NCI-H460 (cell line): ENCODE measurements at regions not wholly inside any gene's neighbourhood (a gene's known extent, or its start where the extent isn't known, plus 50 kb on each side); places are given as distances from the start of the nearest gene placed in this dataset.

ENCODE experiments used
- DNase-seq: peaks from one replicate; pipeline ENCODE4 v3.0.0-alpha.2; 2016; ENCODE audit warnings: low read depth; ENCODE audit errors: extremely low read depth

DNA sequence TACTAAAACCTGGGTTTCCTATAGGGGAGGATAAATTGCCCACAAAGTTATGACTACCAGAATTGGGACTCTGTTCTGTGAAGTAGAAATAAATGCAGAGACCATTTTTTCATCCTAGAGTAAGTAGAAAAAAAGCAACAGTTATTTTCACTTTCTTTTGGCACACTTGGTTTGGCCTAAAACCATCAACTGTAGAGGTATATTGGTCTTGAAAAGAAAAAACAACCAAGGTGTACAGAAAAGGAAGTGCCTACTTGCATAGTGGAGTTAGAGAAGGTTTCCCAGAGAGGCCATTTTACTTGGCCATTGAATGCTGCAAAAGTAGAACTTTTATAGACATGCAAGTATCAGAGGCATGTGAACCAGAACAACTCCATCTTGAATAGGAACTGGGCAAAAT, 89.4 kb upstream of the TACR1 start:
- no peak for DNase-seq

DNA sequence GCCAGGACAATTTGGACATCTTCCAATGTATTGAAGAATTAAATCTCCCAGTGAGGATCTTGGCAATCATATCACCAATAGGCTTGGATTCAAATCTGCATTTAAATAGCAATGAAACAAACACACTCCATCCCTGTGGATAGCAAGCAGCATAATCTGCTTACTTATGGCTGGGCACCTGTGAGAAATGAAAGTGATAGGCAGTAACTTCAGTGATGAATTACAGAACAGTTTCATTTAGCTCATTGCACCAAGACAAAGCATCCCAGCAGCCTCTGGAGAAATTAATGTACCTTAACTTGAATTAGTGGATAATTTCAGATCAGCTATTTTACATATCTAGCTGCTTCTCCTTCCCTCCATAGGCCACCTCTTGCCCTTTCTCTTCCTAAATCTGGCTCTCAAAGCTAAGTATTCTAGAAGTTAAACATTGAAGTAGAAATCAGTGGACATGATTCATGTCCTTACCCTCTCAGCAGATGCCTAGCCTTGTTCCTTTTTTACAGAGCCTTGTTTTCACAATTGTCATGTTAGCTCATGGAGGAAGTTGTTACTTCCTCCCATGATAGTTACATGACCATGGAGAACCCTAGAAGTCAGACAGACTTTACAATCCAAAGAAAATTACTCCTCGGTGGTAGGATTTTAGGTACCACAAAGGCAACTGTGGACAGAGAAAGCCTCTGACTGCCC, 88.5 kb upstream of the TACR1 start:
- no peak for DNase-seq

DNA sequence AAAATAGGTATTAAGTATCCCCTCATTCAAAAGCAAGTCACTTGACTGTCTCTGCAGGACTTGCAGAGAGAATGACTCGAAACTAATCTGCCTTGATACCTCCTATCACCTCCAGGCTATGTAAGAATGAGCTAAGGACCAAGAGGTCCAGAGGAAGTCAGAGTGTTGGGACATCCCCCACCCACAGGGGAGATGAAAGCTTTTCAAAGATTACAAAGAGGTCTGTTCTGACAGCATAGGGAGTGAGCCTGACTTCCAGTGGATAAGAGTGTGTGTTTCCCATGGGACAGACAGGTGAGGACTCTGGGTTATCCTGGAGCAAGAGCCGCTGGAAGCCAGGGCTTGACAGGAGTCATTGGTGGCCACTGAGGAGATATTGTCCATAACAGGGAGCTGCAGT, 85.0 kb upstream of the TACR1 start:
- no peak for DNase-seq

DNA sequence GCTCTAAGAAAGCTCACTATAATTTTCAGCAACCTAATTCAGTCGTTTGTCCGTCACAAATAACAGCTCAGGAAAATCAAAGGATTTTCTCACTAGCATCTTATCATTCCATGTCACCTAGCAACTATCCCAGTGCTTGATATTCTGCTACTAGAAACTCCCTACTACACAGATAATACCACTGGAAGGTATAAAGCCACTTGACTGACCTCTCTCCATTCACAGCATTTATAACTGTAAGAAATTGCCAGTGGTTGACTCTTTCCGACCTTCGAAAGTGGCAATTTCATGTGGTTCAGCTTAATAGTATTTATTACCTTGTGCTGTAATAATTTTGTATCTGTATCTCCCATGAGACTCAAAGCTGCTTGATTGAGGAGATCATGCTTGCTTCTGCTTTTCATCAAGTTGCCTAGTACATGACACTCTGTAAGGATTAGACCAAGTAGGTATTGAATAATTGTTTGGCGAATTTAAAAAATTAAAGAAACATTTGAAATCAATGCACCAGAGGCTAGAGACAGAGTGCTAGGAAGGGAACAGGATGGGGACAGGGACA, 79.6 kb upstream of the TACR1 start:
- DNase-seq, result no peak

DNA sequence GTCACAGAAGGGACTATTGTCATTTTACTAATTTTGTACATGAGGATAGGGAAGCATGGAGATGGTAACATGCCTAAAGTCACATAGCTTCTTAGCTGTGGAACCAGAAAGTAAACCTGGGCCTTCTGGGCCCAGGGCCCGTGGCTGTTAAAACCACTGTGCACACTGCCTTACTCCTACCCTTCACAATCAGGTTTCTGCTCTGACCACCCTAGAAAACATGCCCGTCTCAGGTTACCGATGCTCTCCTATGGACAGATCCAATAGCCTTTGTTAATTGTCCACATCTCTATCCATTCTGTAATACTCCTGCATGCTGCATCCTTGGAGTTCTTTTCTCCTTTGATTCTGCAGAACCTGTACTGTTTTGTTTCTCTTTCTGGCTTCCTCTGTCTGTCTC, 79.0 kb upstream of the TACR1 start:
- no peak for DNase-seq

DNA sequence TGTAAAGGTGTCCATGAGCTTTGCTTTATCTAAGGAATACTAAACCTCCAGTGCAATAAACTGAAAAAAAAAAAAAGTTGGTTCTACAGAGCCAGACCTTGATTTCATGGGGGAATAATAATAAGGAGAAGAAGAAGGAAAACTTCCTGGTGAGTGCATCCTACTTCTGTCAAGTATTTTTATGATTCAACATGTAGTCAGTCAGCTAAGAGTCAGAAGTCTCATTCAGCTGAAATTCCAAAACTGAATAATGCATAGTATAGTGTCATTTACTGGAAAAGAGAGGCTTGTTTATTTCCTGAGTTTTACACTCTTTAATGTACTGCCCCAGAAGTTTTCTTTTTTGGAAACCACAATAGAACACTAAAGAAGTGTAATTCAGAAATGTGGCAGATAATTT, 77.8 kb upstream of the TACR1 start:
- DNase-seq, result no peak

DNA sequence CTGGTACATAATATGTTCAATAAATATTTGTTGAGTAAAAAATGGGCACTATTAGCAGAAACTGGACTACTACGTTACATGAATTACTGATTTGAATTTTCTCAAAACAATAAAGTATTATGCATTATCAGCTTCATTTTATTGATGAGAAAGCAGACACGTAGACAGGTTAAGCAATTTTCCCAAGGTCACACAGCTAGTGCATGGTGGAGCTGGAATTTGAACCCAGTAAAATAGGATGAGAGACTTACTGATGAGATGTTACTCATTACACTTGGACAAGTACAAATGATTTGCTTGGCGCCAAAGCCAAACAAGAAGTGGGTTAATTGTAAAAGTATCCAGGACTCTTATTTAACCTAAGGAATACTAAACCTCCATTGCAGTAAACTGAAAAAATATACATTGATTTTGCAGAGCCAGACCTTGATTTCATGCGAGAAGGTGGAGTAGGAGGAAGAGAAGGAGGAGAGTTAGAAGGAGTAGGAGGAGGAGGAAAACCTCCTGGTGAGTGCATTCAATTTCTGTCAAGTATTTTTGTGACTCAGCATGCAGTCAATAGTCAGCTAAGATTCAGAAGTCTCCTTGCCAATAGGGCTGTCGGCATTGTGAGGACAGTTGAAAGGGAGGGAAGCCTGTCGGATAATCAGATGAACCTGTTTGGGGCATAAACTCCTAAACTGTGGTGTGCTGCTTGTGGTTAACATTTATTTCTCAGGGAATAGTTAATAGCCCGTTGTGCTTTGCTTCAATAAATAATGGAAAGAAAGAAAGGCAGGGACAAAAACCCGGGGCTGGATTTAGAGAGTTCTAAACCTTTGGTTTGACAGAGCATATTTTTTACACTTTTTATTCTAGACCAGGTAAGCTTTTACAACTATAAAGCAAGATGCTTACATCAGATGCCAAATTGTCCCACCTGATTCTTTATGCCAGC, 77.0 kb upstream of the TACR1 start:
- DNase-seq, result peak; percentile 33

DNA sequence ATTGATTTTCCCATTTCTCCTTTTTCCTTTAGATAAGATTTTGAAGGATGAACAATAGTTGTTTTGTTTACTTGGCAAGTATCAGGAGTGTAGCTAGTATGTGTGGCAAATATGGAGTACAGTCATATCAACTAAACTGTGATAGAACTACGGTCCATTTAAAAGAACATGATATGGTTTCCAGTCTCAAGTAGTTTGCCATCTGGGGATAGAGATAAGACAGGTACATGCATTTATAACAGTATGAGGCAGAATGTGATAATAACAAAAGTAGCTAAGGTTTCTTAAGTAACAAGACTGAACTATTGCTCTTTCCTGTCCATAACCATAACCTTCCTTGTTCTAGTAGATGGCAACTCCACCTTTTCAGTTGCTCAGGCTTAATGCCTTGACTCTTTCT, 75.6 kb upstream of the TACR1 start:
- no peak for DNase-seq

DNA sequence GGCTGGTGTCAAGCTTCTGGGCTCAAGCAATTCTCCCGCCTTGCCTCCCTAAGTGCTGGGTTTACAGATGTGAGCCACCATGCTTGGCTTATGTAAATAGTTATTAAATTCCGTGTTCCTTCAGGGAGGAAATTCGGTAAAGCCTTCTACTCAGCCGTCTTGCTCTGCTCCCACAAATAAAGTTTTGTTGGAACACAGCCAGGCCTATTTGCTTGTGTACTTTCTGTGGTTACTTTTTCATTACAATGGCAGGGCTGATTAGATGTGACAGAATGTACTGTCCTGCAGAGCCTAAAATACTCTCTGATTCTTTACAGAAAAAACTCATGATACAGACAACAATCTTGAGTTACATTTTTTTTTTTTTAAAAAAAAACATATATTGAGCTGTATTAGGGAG, 68.8 kb upstream of the TACR1 start:
- DNase-seq, result no peak

DNA sequence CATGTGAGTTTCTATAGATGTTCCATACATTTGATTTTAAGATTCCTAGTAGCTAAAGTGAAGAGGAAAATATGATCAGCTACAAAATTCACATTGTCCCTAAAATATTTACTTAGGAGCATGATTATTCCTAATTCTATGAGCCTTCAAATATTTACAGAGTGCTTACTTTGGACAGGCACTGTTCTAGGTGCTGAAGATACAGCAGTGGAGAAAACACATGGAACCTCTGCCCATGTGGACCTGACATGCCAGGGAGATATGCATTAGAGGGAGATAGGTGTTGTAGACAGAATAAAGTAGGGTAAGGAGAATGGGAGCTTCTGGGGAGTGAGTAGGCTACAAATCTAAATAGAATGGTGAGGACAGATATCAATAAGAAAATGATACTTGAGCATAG, 62.6 kb upstream of the TACR1 start:
- no peak for DNase-seq

DNA sequence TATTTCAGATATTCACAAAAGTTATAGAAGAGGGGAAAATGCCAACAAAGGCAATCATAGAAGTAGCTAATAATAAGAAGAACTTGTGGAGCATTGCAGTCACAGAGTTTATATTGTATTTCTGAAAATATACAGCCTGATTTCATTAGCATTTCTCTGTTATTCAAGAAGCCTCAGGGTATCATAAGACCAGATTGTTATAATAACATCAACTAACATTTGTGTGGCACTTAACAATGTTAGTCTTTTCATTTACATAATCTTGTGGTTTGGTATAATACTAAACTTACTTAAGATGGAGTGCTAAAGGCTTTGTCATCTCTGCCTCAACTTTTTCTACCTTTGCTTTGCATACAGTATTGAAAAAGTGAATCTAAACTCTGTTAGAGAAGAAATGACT, 61.6 kb upstream of the TACR1 start:
- no peak for DNase-seq

DNA sequence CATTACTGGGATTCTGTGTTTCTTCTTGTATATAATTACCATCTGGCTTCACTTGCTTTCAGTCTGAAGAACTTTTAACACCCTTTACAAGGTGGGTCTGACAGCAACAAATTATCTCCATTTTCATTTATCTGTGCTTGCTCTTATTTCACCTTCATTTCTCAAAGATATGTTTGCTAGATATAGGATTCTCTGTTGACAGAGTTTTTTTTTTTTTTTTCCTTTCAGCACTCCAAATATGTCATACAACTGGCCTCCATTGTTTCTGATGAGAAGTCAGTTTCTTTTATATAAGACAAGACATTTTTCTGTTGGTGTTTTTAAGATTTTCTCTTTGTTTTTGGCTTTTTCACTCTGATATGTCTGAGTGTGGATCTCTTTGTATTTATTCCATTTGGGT, 59.3 kb upstream of the TACR1 start:
- no peak for DNase-seq

DNA sequence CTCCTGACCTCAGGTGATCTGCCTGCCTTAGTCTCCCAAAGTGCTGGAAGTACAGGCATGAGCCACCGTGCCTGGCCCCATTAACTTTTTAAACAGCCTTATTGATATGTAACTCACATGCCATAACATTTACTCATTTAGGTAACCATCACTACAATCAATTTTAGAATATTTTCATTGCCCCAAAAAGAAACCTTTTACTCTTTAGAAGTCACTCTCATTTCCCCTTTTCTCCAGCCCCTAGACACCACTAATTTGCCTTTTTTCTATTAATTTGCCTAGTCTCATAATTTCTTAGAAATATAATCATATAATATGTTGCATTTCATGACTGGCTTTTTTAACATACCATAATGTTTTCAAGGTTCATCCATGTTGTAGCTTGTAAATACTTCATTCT, 57.2 kb upstream of the TACR1 start:
- DNase-seq, result no peak

DNA sequence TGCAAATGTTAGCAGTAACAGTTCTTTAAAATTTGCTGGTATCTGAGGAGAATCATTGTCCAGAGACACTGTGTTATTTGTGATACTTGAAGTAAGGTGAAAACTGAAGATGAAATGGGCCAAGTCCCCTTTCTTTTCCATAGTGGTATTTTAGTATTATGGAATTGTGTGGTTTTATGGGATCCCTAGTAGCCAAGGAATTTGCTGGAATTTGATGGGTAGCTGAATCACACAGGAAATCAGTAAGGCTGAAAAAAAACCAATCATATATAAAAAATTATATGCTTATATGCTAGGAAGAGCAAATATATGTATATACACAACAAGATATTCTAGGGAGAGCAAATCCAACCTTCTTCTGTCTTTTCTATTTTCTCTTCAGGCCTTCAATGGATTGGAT, 54.2 kb upstream of the TACR1 start:
- no peak for DNase-seq

DNA sequence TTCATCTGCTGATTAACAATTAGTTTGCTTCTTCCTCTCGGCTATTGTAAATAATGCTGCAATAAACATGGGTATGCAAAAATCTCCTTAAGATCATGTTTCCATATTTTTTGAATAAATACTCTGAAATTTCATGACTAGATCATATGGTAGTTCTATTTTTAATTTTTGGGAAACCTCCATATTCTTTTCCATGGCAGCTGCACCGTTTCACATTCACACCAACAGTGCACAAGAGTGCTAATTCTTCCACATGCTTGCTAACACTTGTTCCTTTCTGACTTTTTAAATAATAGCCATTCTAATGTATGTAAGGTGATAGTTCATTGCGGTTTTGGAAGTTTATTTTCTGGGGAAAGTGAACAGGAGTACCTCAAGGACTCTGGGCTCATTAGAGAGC, 52.6 kb upstream of the TACR1 start:
- no peak for DNase-seq
